ENCODE measurements at regions not wholly inside any gene's neighbourhood (a gene's known extent, or its start where the extent isn't known, plus 50 kb on each side); places are given as distances from the start of the nearest gene placed in this dataset.

DNA sequence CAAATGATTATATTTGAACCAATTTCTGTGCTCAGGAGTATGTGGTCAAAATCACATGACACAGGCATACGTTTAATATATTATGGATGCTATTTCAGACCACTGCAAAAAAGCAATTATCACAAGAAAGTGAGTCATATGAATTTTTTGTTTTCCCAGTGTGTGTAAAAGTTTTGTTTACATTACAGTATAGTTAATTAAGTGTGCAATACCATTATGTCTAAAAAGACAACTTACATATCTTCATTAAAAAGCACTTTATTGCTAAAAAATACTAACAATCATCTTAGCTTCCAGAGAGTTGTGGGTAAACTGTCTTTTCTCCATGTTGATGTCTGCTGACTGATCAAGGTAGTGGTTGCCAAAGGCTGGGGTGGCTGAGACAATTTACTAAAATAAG lies 347.2 kb upstream of the PCDH9 start:
- TF ChIP-seq, protein P1, sequence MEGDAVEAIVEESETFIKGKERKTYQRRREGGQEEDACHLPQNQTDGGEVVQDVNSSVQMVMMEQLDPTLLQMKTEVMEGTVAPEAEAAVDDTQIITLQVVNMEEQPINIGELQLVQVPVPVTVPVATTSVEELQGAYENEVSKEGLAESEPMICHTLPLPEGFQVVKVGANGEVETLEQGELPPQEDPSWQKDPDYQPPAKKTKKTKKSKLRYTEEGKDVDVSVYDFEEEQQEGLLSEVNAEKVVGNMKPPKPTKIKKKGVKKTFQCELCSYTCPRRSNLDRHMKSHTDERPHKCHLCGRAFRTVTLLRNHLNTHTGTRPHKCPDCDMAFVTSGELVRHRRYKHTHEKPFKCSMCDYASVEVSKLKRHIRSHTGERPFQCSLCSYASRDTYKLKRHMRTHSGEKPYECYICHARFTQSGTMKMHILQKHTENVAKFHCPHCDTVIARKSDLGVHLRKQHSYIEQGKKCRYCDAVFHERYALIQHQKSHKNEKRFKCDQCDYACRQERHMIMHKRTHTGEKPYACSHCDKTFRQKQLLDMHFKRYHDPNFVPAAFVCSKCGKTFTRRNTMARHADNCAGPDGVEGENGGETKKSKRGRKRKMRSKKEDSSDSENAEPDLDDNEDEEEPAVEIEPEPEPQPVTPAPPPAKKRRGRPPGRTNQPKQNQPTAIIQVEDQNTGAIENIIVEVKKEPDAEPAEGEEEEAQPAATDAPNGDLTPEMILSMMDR (IDR thresholded peaks at IDR 0.05; ENCODE audit: low read length): no peak
- no peak for TF ChIP-seq EZH2phosphoT487 (IDR thresholded peaks at IDR 0.05; ENCODE audit: low read length)
